GM12878 (cell line): ENCODE measurements at regions not wholly inside any gene's neighbourhood (a gene's known extent, or its start where the extent isn't known, plus 50 kb on each side); places are given as distances from the start of the nearest gene placed in this dataset.

Experiments used
- ATAC-seq: fragments of 200-7000 bp; cut with Tn5 transposase; 3 replicates; pipeline ENCODE4 v1.9.1; 2020; ENCODE audit warnings: mild to moderate bottlenecking, moderate library complexity
- BruUV-seq: library from RNA; stranded (reverse); fragments of 400-500 nt; replicated peaks from 2 replicates; lab custom pipeline; 2021; lab: Mats Ljungman, UMichigan
- CTCF ChIA-PET: fragments of 300-600 bp; sonication (Branson Sonifier 250); formaldehyde crosslinking; extraction: SDS; loops from one replicate; lab custom pipeline; 2021; ENCODE audit warnings: inconsistent platforms; lab: Yijun Ruan, JAX
- POLR2A ChIA-PET: fragments of 350-600 bp; formaldehyde crosslinking; extraction: SDS; loops from one replicate; lab custom pipeline; 2021; ENCODE audit warnings: inconsistent platforms; lab: Charles Lee
- RAD21 ChIA-PET: fragments of 300-600 bp; sonication (Branson Sonifier 250); formaldehyde crosslinking; loops from one replicate; lab custom pipeline; 2023; ENCODE audit warnings: antibody characterized with exemption; ENCODE audit not compliant: unreplicated experiment; lab: Charles Lee
- SMC1A ChIA-PET: fragments of 300-600 bp; sonication (Branson Sonifier 250); formaldehyde crosslinking; loops from one replicate; lab custom pipeline; 2023; ENCODE audit not compliant: unreplicated experiment, uncharacterized antibody; lab: Charles Lee
- DNase-seq: peaks from one replicate; pipeline ENCODE4 v3.0.0-alpha.2; 2011; ENCODE audit warnings: low read depth, low spot score
- FAIRE-seq: peaks from 3 replicates; lab custom pipeline; 2011; peaks lifted over from hg19 to GRCh38; lab: Jason Lieb, UNC
- H2AFZ ChIP-seq: 2 replicates; pipeline ENCODE4 v1.6.0; 2011; ENCODE audit warnings: low read depth, low read length, control low read depth; ENCODE audit not compliant: control insufficient read depth
- H3K27ac ChIP-seq: 2 replicates; pipeline ENCODE4 v1.5.1; 2011; ENCODE audit warnings: control low read depth; ENCODE audit not compliant: control insufficient read depth, insufficient read depth
- H3K27me3 ChIP-seq, 2 experiments: replicated peaks in 1 of 2; 2 replicates each; pipeline versions ENCODE4 v1.6.0 to v1.6.1; 2011; ENCODE audit warnings: low read length in 1 of 2; ENCODE audit not compliant: control insufficient read depth in 2 of 2, insufficient read depth in 2 of 2
- H3K36me3 ChIP-seq, 2 experiments: 2 replicates each; pipeline ENCODE4 v1.5.1; 2011; ENCODE audit warnings: low read length in 1 of 2; ENCODE audit not compliant: control insufficient read depth in 2 of 2, insufficient read depth in 2 of 2
- H3K4me1 ChIP-seq: 2 replicates; pipeline ENCODE4 v1.6.1; 2011; ENCODE audit warnings: mild to moderate bottlenecking, low read length, moderate library complexity, mixed read lengths; ENCODE audit not compliant: control insufficient read depth, insufficient read depth
- H3K4me2 ChIP-seq: 2 replicates; pipeline ENCODE4 v1.6.0; 2011; ENCODE audit warnings: control low read depth; ENCODE audit not compliant: control insufficient read depth, insufficient read depth
- H3K4me3 ChIP-seq: fragments of 200-600 bp; sonication (generic); 2 replicates; pipeline ENCODE4 v1.5.1; 2016
- H3K79me2 ChIP-seq: 2 replicates; pipeline ENCODE4 v1.6.0; 2011; ENCODE audit warnings: low read length; ENCODE audit not compliant: control insufficient read depth, insufficient read depth
- H3K9ac ChIP-seq: 2 replicates; pipeline ENCODE4 v1.8.0; 2011; ENCODE audit warnings: low read length, control low read depth, mixed read lengths; ENCODE audit not compliant: control insufficient read depth, insufficient read depth
- H3K9me3 ChIP-seq: replicated peaks from 3 replicates; pipeline ENCODE4 v1.5.1; 2011; ENCODE audit warnings: mild to moderate bottlenecking, low read length; ENCODE audit not compliant: control insufficient read depth, insufficient read depth
- H4K20me1 ChIP-seq: 2 replicates; pipeline ENCODE4 v1.6.0; 2011; ENCODE audit not compliant: control insufficient read depth, insufficient read depth
- BCL11A ChIP-seq: IDR thresholded peaks from 2 replicates; pipeline ENCODE4 v1.6.1; 2011; ENCODE audit warnings: low read depth, low read length
- BCL3 ChIP-seq: IDR thresholded peaks from 2 replicates; pipeline ENCODE4 v1.6.1; 2011; ENCODE audit warnings: borderline replicate concordance, low read depth, mild to moderate bottlenecking, moderate library complexity, low read length; ENCODE audit not compliant: insufficient read depth, poor library complexity, severe bottlenecking
- CREB1 ChIP-seq: IDR thresholded peaks from 2 replicates; pipeline ENCODE4 v1.6.1; 2012; ENCODE audit warnings: low read depth, mild to moderate bottlenecking, inconsistent platforms
- HDAC6 ChIP-seq: fragments of 200-600 bp; sonication (generic); IDR thresholded peaks from one replicate; pipeline ENCODE4 v1.8.0; 2017; ENCODE audit warnings: antibody characterized with exemption; ENCODE audit not compliant: unreplicated experiment
- MXI1 ChIP-seq: fragments of 150-350 bp; IDR thresholded peaks from 2 replicates; pipeline ENCODE4 v1.6.1; 2011; ENCODE audit warnings: low read depth, mild to moderate bottlenecking, inconsistent platforms, low read length, improper control_type of control experiment
- NR2F1 ChIP-seq: fragments of 450-650 bp; conservative IDR thresholded peaks from 2 replicates; pipeline ENCODE4 v1.6.1; 2017; ENCODE audit warnings: mild to moderate bottlenecking
- PAX5 ChIP-seq: IDR thresholded peaks from 2 replicates; pipeline ENCODE4 v1.6.1; 2011; ENCODE audit warnings: low read depth, low read length, borderline replicate concordance
- SMAD1 ChIP-seq: fragments of 450-650 bp; IDR thresholded peaks from 2 replicates; pipeline ENCODE4 v1.6.1; 2018; ENCODE audit warnings: mild to moderate bottlenecking, low read depth; ENCODE audit not compliant: partially characterized antibody
- ZBED1 ChIP-seq: IDR thresholded peaks from 2 replicates; pipeline ENCODE4 v1.6.1; 2016; ENCODE audit warnings: borderline replicate concordance
- WGBS: methylation state at CpG from one replicate; pipeline ENCODE4 v1.1.6; 2016; ENCODE audit warnings: low lambda C conversion rate; ENCODE audit not compliant: insufficient replicate concordance, insufficient coverage; ENCODE audit errors: missing lambda C conversion rate; 5-methylcytosine and 5-hydroxymethylcytosine counted together
- in situ Hi-C: fragments of 300-500 bp; cut with MboI; formaldehyde crosslinking; loops from 9 replicates; pipeline ENCODE4 v1.14.3; 2018; ENCODE audit warnings: mixed read lengths
- intact Hi-C: fragments of 100-400 bp; cut with micrococcal nuclease; formaldehyde crosslinking; loops from one replicate; pipeline ENCODE4 v1.14.2; 2022; ENCODE audit not compliant: unreplicated experiment
- TF ChIP-seq, protein P1 (sequence below): fragments of 150-350 bp; IDR thresholded peaks from 2 replicates; pipeline ENCODE4 v1.6.1; 2016; ENCODE audit warnings: low read depth, low read length
- TF ChIP-seq, protein P2 (sequence below): fragments of 450-650 bp; IDR thresholded peaks from 2 replicates; pipeline ENCODE4 v1.6.1; 2017; ENCODE audit warnings: antibody characterized with exemption, mild to moderate bottlenecking, moderate library complexity
- TF ChIP-seq, protein P3 (sequence below): fragments of 450-650 bp; IDR thresholded peaks from 2 replicates; pipeline ENCODE4 v1.6.1; 2017; ENCODE audit warnings: mild to moderate bottlenecking, moderate library complexity

DNA sequence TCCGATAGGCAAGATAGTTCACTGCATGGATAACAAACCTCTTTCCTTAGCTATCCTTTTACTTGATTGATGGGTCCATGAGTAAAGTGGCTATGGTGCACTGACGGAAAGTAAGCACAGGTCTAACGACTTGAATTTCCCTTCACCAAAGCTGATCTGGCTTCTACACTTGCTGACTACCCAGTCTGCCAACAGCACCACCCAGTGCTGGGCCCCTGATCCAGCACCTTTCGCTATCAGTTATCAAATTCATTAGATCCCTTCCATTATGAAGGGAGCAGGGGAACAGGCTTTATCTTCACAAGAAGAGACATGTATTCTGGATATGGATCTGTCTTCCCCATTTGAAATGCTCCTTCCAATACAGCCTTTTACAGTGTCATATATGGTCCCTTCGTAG, 855.9 kb downstream of the GRID1 start (continued):
- TF ChIP-seq, protein P1, sequence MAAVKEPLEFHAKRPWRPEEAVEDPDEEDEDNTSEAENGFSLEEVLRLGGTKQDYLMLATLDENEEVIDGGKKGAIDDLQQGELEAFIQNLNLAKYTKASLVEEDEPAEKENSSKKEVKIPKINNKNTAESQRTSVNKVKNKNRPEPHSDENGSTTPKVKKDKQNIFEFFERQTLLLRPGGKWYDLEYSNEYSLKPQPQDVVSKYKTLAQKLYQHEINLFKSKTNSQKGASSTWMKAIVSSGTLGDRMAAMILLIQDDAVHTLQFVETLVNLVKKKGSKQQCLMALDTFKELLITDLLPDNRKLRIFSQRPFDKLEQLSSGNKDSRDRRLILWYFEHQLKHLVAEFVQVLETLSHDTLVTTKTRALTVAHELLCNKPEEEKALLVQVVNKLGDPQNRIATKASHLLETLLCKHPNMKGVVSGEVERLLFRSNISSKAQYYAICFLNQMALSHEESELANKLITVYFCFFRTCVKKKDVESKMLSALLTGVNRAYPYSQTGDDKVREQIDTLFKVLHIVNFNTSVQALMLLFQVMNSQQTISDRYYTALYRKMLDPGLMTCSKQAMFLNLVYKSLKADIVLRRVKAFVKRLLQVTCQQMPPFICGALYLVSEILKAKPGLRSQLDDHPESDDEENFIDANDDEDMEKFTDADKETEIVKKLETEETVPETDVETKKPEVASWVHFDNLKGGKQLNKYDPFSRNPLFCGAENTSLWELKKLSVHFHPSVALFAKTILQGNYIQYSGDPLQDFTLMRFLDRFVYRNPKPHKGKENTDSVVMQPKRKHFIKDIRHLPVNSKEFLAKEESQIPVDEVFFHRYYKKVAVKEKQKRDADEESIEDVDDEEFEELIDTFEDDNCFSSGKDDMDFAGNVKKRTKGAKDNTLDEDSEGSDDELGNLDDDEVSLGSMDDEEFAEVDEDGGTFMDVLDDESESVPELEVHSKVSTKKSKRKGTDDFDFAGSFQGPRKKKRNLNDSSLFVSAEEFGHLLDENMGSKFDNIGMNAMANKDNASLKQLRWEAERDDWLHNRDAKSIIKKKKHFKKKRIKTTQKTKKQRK = no peak
- TF ChIP-seq ZBED1 (no peak), MXI1 (no peak)
- TF ChIP-seq, protein P2, sequence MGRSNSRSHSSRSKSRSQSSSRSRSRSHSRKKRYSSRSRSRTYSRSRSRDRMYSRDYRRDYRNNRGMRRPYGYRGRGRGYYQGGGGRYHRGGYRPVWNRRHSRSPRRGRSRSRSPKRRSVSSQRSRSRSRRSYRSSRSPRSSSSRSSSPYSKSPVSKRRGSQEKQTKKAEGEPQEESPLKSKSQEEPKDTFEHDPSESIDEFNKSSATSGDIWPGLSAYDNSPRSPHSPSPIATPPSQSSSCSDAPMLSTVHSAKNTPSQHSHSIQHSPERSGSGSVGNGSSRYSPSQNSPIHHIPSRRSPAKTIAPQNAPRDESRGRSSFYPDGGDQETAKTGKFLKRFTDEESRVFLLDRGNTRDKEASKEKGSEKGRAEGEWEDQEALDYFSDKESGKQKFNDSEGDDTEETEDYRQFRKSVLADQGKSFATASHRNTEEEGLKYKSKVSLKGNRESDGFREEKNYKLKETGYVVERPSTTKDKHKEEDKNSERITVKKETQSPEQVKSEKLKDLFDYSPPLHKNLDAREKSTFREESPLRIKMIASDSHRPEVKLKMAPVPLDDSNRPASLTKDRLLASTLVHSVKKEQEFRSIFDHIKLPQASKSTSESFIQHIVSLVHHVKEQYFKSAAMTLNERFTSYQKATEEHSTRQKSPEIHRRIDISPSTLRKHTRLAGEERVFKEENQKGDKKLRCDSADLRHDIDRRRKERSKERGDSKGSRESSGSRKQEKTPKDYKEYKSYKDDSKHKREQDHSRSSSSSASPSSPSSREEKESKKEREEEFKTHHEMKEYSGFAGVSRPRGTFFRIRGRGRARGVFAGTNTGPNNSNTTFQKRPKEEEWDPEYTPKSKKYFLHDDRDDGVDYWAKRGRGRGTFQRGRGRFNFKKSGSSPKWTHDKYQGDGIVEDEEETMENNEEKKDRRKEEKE = no peak

DNA sequence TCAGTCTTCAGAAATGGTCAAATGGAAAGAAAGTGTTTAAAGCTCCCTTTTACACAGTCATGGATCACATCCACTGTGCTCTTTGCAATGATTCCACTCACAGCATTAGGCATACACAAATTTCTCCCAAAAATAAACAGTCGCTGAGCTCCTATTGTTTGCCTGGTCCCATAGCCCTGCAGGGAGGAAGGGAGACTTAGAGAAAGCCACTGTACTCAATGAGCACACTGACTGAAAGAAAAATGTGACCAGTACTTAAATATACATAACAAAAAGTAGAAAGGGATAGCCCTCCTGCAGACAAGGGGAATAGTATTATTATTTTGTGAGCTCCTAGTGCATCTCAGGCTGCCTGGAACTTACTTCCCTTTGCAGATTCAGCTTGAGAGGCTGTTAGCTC, 853.2 kb downstream of the GRID1 start:
- H3K4me2 ChIP-seq = no peak overlapping the region
- no peak overlapping the region for H3K27ac ChIP-seq
- FAIRE-seq (no peak), DNase-seq (no peak), ATAC-seq (no peak)
- intact Hi-C loops = no loop called here
- no peaks in the 10 kb centered on the region for H3K36me3 ChIP-seq
- SMC1A ChIA-PET = interaction anchor here (1.1 kb wide), 1 partner anchor 10 kb away, joined by 3 read pairs; no protein-coding TSS in a partner anchor
- H3K27me3 ChIP-seq = no peaks in the 10 kb centered on the region
- no peaks in the 10 kb centered on the region for H3K9me3 ChIP-seq
- H3K4me3 ChIP-seq = no peak overlapping the region
- H3K9ac ChIP-seq = no peak overlapping the region
- in situ Hi-C loops = no loop called here
- POLR2A ChIA-PET = no interaction called here
- WGBS = 0% methylated on average over 1 of the region's 1 CpG
- BruUV-seq = no TSS peak
- no peaks in the 10 kb centered on the region for H4K20me1 ChIP-seq
- H2AFZ ChIP-seq = no peak overlapping the region
- no peaks in the 10 kb centered on the region for H3K79me2 ChIP-seq
- RAD21 ChIA-PET = no interaction called here
- no peaks in the 10 kb centered on the region for H3K4me1 ChIP-seq
- CTCF ChIA-PET = no interaction called here
- TF ChIP-seq CREB1 (no peak), BCL3 (no peak), NR2F1 (no peak), PAX5 (no peak), SMAD1 (no peak), BCL11A (no peak), HDAC6 (no peak)
- TF ChIP-seq, protein P3, sequence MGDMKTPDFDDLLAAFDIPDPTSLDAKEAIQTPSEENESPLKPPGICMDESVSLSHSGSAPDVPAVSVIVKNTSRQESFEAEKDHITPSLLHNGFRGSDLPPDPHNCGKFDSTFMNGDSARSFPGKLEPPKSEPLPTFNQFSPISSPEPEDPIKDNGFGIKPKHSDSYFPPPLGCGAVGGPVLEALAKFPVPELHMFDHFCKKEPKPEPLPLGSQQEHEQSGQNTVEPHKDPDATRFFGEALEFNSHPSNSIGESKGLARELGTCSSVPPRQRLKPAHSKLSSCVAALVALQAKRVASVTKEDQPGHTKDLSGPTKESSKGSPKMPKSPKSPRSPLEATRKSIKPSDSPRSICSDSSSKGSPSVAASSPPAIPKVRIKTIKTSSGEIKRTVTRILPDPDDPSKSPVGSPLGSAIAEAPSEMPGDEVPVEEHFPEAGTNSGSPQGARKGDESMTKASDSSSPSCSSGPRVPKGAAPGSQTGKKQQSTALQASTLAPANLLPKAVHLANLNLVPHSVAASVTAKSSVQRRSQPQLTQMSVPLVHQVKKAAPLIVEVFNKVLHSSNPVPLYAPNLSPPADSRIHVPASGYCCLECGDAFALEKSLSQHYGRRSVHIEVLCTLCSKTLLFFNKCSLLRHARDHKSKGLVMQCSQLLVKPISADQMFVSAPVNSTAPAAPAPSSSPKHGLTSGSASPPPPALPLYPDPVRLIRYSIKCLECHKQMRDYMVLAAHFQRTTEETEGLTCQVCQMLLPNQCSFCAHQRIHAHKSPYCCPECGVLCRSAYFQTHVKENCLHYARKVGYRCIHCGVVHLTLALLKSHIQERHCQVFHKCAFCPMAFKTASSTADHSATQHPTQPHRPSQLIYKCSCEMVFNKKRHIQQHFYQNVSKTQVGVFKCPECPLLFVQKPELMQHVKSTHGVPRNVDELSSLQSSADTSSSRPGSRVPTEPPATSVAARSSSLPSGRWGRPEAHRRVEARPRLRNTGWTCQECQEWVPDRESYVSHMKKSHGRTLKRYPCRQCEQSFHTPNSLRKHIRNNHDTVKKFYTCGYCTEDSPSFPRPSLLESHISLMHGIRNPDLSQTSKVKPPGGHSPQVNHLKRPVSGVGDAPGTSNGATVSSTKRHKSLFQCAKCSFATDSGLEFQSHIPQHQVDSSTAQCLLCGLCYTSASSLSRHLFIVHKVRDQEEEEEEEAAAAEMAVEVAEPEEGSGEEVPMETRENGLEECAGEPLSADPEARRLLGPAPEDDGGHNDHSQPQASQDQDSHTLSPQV = no peak
